Immature natural killer cell (primary cell): ENCODE measurements at regions not wholly inside any gene's neighbourhood (a gene's known extent, or its start where the extent isn't known, plus 50 kb on each side); places are given as distances from the start of the nearest gene placed in this dataset.

Experiments
- DNase-seq, 3 donors: peaks; one replicate each; pipeline ENCODE4 v3.0.0; 2022; ENCODE audit warnings: mixed read lengths in 1 of 3
- H3K27ac Mint-ChIP-seq, 6 donors: one replicate each; pipeline ENCODE4 v1.8.0; 2020; ENCODE audit warnings: mixed read lengths in 6 of 6, mild to moderate bottlenecking in 5 of 6, inconsistent platforms in 4 of 6, moderate library complexity in 3 of 6
- H3K27me3 Mint-ChIP-seq, 3 donors: one replicate each; pipeline ENCODE4 v1.8.0; 2020 to 2021; ENCODE audit warnings: low read depth in 3 of 3, mild to moderate bottlenecking in 3 of 3, mixed read lengths in 3 of 3, moderate library complexity in 3 of 3, inconsistent platforms in 1 of 3
- H3K36me3 Mint-ChIP-seq, 3 donors: one replicate each; pipeline ENCODE4 v1.8.0; 2020; ENCODE audit warnings: mixed read lengths in 3 of 3, inconsistent platforms in 2 of 3, mild to moderate bottlenecking in 2 of 3
- H3K4me1 Mint-ChIP-seq, 2 donors: one replicate each; pipeline ENCODE4 v1.8.0; 2020; ENCODE audit warnings: inconsistent platforms in 2 of 2, mild to moderate bottlenecking in 2 of 2, mixed read lengths in 2 of 2, moderate library complexity in 1 of 2
- H3K4me3 Mint-ChIP-seq, 5 donors: one replicate each; pipeline ENCODE4 v1.8.0; 2020; ENCODE audit warnings: mild to moderate bottlenecking in 5 of 5, mixed read lengths in 5 of 5, inconsistent platforms in 3 of 5, moderate library complexity in 3 of 5
- H3K9me3 Mint-ChIP-seq, 6 donors: one replicate each; pipeline ENCODE4 v1.8.0; 2020; ENCODE audit warnings: mild to moderate bottlenecking in 6 of 6, mixed read lengths in 6 of 6, inconsistent platforms in 4 of 6, moderate library complexity in 3 of 6

GRCh38 chr4:137083571-137084135 is 448.6 kb downstream of the PCDH18 start:
- Mint-ChIP-seq H3K4me1 (no peaks in the 10 kb centered on the region), H3K4me3 (no peak overlapping the region), H3K27ac (no peak overlapping the region), H3K27me3 (peaks cover 0 to 2% (median 0%) of the 10 kb centered on the region in 3 donors), H3K36me3 (no peaks in the 10 kb centered on the region), H3K9me3 (peaks cover 4 to 25% (median 10%) of the 10 kb centered on the region in 6 donors)
- DNase-seq, result no peak

DNA sequence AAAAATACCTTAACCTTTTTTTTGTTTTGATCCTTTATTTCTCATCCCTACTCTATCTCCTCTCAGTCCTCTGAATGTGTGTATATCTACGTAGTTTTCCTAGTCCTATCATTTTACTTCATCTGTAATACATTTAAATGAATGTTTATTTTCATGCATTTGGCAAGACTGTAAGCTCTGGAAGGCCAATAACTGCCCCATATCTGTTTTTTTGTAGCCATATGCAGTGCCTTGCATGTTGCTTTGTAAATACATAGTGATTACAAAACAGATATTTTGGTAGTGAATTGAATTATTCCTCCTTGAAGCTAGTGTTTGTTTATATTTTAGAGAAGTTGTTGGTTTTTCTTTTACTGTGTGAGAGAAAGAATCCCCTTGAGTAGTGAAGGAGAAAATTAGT is 450.2 kb downstream of the PCDH18 start:
- Mint-ChIP-seq H3K27me3 (peaks cover 0 to 2% (median 0%) of the 10 kb centered on the region in 3 donors), H3K9me3 (peaks cover 3 to 20% (median 10%) of the 10 kb centered on the region in 6 donors), H3K4me1 (no peaks in the 10 kb centered on the region), H3K27ac (no peak overlapping the region), H3K36me3 (no peaks in the 10 kb centered on the region), H3K4me3 (no peak overlapping the region)
- DNase-seq, result no peak

- Mint-ChIP-seq H3K4me3 (no peak overlapping the region), H3K4me1 (no peaks in the 10 kb centered on the region), H3K27ac (no peak overlapping the region), H3K36me3 (no peaks in the 10 kb centered on the region), H3K9me3 (peaks cover 2 to 25% (median 13%) of the 10 kb centered on the region in 6 donors), H3K27me3 (no peaks in the 10 kb centered on the region)
- DNase-seq, result no peak
Observed at GRCh38 chr4:137076908-137077307, 455.4 kb downstream of the PCDH18 start.

DNA sequence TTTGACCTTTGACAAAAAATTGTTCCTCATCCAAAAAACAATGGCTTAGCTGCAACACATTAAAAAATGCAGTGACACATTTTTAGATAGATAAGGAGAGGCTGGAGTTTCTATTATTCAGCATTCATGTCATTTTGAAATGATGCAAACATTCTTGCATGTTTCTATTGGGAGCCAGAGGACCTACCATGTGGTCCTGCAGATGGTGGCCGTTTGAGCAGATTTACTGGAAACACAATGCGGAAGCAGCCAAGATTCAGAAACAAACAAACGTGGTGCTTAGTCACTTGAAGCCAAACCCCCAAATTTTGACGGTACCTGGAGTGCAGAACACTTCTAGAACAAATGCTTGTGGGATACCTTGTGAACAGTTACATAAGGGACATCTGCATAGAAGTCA is 456.7 kb downstream of the PCDH18 start:
- no peaks in the 10 kb centered on the region for H3K36me3 Mint-ChIP-seq
- peaks cover 0 to 1% (median 0%) of the 10 kb centered on the region in 3 donors for H3K27me3 Mint-ChIP-seq
- peaks cover 2 to 27% (median 18%) of the 10 kb centered on the region in 6 donors for H3K9me3 Mint-ChIP-seq
- DNase-seq, result no peak
- H3K4me1 Mint-ChIP-seq, result no peaks in the 10 kb centered on the region
- H3K4me3 Mint-ChIP-seq, result no peak overlapping the region
- peak overlapping the region in 1 of 6 donors; percentile 25 for H3K27ac Mint-ChIP-seq

- no peaks in the 10 kb centered on the region for H3K4me1 Mint-ChIP-seq
- no peak overlapping the region for H3K27ac Mint-ChIP-seq
- H3K4me3 Mint-ChIP-seq, result no peak overlapping the region
- H3K9me3 Mint-ChIP-seq, result peaks cover 11 to 40% (median 23%) of the 10 kb centered on the region in 6 donors
- no peak for DNase-seq
- H3K27me3 Mint-ChIP-seq, result peaks cover 0 to 3% (median 0%) of the 10 kb centered on the region in 3 donors
- no peaks in the 10 kb centered on the region for H3K36me3 Mint-ChIP-seq
Observed at GRCh38 chr4:137070614-137071013, 461.7 kb downstream of the PCDH18 start.

DNA sequence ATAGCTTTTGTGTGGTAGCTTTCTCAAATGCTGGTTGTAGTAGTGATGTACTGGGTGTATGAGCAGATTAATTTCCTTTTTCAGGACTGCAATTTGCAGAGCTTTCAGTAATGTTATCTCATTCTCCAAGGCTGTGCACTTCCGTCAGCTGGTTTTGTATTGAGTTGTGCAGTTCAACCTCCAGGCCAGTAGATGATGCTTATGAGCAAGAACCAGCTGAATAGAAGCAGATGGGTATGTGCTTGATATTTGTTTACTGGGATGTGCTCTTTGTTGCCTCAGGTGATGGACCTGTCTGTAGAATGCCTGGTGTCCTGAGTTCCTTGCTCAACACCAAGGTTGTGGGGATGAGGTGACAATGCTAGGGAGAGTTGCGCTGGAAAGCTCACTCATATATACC is 462.8 kb downstream of the PCDH18 start:
- H3K27me3 Mint-ChIP-seq, result peaks cover 0 to 3% (median 0%) of the 10 kb centered on the region in 3 donors
- no peaks in the 10 kb centered on the region for H3K36me3 Mint-ChIP-seq
- H3K9me3 Mint-ChIP-seq, result peaks cover 9 to 36% (median 21%) of the 10 kb centered on the region in 6 donors
- H3K4me1 Mint-ChIP-seq, result no peaks in the 10 kb centered on the region
- H3K27ac Mint-ChIP-seq, result no peak overlapping the region
- H3K4me3 Mint-ChIP-seq, result no peak overlapping the region
- DNase-seq, result no peak

- no peak for DNase-seq
- H3K27ac Mint-ChIP-seq, result no peak overlapping the region
- no peaks in the 10 kb centered on the region for H3K36me3 Mint-ChIP-seq
- H3K9me3 Mint-ChIP-seq, result peaks cover 5 to 40% (median 18%) of the 10 kb centered on the region in 6 donors
- peaks cover 0 to 3% (median 0%) of the 10 kb centered on the region in 3 donors for H3K27me3 Mint-ChIP-seq
- H3K4me1 Mint-ChIP-seq, result no peaks in the 10 kb centered on the region
- H3K4me3 Mint-ChIP-seq, result no peak overlapping the region
Observed at GRCh38 chr4:137067735-137068134, 464.6 kb downstream of the PCDH18 start.

DNA sequence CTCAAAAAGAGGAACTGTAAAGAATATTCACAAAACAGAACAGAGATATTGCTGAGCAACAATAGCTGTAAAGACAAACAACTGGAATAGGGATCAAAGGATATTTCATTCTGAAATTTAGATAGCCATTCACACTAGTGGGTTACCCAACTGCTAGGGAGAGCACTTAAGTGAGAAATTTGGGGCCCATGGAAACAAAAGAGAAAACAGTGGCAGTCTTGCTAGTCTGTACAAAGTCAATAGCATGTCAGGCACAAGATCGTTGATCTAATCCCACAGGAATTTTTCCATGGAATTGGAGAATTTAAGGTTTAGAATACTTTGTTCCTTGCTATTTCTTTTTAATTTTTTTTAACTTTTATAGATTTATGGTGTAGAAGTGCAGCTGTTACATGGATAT is 467.0 kb downstream of the PCDH18 start:
- Mint-ChIP-seq H3K27me3 (peaks cover 0 to 1% (median 0%) of the 10 kb centered on the region in 3 donors), H3K4me3 (no peak overlapping the region), H3K36me3 (no peaks in the 10 kb centered on the region), H3K4me1 (no peaks in the 10 kb centered on the region), H3K27ac (no peak overlapping the region), H3K9me3 (peaks cover 6 to 39% (median 15%) of the 10 kb centered on the region in 6 donors)
- no peak for DNase-seq

- H3K27ac Mint-ChIP-seq, result no peak overlapping the region
- H3K27me3 Mint-ChIP-seq, result peaks cover 0 to under 1% (median 0%) of the 10 kb centered on the region in 3 donors
- no peak overlapping the region for H3K4me3 Mint-ChIP-seq
- H3K9me3 Mint-ChIP-seq, result peaks cover 5 to 33% (median 10%) of the 10 kb centered on the region in 6 donors
- H3K4me1 Mint-ChIP-seq, result no peaks in the 10 kb centered on the region
- no peaks in the 10 kb centered on the region for H3K36me3 Mint-ChIP-seq
- no peak for DNase-seq
Observed at GRCh38 chr4:137063961-137064360, 468.3 kb downstream of the PCDH18 start.

DNA sequence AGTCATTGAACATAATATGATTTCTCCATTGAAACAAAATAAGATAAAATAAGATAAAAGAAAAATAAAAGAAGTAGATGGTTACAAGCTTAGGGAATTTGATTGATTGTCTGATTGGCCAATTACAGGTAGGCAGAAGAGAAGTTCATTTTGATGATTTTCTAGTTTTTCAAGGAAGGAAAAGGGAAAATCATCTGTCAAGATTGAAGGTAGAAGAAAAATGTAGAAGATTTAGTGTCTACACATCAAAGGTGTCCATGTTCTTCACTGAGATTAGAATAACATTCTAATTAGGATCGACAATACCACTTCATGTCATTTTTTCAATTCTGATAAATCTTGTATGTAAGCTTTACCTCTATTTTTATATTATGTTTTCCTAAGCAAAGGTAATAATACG is 489.1 kb downstream of the PCDH18 start:
- H3K27ac Mint-ChIP-seq, result no peak overlapping the region
- H3K27me3 Mint-ChIP-seq, result no peaks in the 10 kb centered on the region
- peaks cover 4 to 36% (median 16%) of the 10 kb centered on the region in 6 donors for H3K9me3 Mint-ChIP-seq
- DNase-seq, result no peak
- no peaks in the 10 kb centered on the region for H3K36me3 Mint-ChIP-seq
- H3K4me1 Mint-ChIP-seq, result no peaks in the 10 kb centered on the region
- H3K4me3 Mint-ChIP-seq, result no peak overlapping the region

DNA sequence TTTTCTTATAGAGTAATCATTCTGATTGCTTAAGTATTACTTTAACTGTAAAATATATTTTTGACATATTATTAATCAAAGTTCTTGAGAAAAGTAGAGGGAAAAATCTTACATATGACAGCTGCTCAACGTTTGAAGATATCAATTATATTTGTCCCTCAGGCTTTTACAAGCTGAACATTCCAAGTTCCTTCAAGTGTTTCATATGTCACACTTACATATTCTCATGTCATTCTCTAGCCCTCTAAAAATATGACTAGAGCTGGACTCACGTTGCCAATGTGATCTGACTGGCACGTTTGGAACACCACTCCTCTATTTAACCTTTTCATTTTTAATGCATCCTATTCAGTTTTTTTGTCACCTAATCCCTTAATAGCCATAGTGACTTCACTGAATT is 492.9 kb downstream of the PCDH18 start:
- H3K9me3 Mint-ChIP-seq, result peaks cover 8 to 24% (median 13%) of the 10 kb centered on the region in 6 donors
- H3K4me1 Mint-ChIP-seq, result no peaks in the 10 kb centered on the region
- peaks cover 0 to 2% (median 0%) of the 10 kb centered on the region in 3 donors for H3K27me3 Mint-ChIP-seq
- no peak overlapping the region for H3K4me3 Mint-ChIP-seq
- DNase-seq, result no peak
- H3K36me3 Mint-ChIP-seq, result no peaks in the 10 kb centered on the region
- no peak overlapping the region for H3K27ac Mint-ChIP-seq

DNA sequence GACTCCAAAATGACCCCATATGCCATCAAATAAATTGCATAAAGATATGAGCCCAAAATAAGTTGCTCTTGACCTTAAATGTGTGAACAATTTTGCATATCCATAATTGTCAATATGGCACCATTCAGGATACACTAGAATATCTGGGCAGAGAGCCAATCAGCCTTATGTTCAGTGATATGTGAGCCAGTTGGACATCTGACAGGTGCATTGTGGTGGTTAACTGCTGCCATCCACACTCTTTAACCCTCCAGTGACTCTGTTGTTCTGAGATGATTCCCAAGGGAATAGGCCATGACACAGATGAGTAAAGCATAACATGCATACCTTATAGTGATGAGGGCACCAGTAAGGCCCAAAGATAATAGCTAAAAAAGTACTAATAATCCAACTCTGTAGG is 500.1 kb downstream of the PCDH18 start:
- Mint-ChIP-seq H3K9me3 (peaks cover 5 to 22% (median 18%) of the 10 kb centered on the region in 6 donors), H3K27ac (no peak overlapping the region), H3K36me3 (no peaks in the 10 kb centered on the region), H3K4me1 (no peaks in the 10 kb centered on the region), H3K4me3 (no peak overlapping the region), H3K27me3 (peaks cover 0 to 5% (median 0%) of the 10 kb centered on the region in 3 donors)
- no peak for DNase-seq

DNA sequence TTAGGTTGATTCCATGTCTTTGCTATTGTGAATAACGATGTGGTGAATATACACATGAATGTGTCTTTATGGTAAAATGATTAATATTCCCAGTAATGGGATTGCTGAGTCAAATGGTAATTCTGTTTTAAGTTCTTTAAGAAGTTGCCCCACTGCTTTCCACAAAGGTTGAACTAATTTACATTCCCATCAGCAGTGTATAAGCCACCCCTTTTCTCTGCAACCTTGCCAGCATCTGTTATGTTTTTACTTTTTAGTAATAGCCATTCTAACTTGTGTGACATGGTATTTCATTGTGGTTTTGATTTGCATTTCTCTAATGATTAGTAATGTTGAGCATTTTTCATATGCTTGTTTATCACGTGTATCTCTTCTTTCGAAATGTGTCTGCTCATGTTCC is 503.3 kb downstream of the PCDH18 start:
- no peaks in the 10 kb centered on the region for H3K36me3 Mint-ChIP-seq
- peaks cover 0 to 3% (median 0%) of the 10 kb centered on the region in 3 donors for H3K27me3 Mint-ChIP-seq
- no peak for DNase-seq
- H3K4me1 Mint-ChIP-seq, result no peaks in the 10 kb centered on the region
- H3K4me3 Mint-ChIP-seq, result no peak overlapping the region
- H3K9me3 Mint-ChIP-seq, result peaks cover 5 to 33% (median 21%) of the 10 kb centered on the region in 6 donors
- no peak overlapping the region for H3K27ac Mint-ChIP-seq

DNA sequence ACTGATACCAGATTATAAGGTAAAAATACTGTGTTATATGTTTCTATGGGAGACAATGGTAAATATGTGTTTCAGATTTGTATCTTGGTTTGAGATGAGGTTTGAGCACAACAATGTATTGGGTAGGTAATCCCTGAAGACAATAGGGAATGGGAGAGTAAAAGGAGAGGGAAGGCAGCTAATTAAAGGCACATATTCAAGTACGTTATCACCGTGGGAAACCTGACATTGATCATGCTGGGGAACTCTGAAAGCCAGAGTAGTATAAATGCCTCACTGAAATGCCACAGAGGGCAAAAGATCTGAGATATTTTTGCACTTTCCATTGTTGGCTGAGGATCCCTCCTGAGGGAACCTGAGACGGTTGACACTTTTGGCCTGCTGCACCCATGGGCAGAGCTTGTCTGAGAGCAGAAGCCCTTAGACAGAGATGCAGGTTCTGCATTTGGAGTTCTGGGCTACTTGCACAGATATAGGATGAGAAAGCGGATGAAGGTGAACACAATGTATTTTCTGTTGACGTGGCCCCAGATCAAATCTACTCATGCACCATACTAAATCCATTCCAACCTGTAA is 506.7 kb downstream of the PCDH18 start:
- H3K36me3 Mint-ChIP-seq, result no peaks in the 10 kb centered on the region
- H3K4me3 Mint-ChIP-seq, result no peak overlapping the region
- no peak overlapping the region for H3K27ac Mint-ChIP-seq
- no peak for DNase-seq
- peaks cover 9 to 28% (median 19%) of the 10 kb centered on the region in 6 donors for H3K9me3 Mint-ChIP-seq
- H3K4me1 Mint-ChIP-seq, result no peaks in the 10 kb centered on the region
- H3K27me3 Mint-ChIP-seq, result peaks cover 0 to 4% (median 0%) of the 10 kb centered on the region in 3 donors
